ENCODE measurements at regions not wholly inside any gene's neighbourhood (a gene's known extent, or its start where the extent isn't known, plus 50 kb on each side); places are given as distances from the start of the nearest gene placed in this dataset.

DNA sequence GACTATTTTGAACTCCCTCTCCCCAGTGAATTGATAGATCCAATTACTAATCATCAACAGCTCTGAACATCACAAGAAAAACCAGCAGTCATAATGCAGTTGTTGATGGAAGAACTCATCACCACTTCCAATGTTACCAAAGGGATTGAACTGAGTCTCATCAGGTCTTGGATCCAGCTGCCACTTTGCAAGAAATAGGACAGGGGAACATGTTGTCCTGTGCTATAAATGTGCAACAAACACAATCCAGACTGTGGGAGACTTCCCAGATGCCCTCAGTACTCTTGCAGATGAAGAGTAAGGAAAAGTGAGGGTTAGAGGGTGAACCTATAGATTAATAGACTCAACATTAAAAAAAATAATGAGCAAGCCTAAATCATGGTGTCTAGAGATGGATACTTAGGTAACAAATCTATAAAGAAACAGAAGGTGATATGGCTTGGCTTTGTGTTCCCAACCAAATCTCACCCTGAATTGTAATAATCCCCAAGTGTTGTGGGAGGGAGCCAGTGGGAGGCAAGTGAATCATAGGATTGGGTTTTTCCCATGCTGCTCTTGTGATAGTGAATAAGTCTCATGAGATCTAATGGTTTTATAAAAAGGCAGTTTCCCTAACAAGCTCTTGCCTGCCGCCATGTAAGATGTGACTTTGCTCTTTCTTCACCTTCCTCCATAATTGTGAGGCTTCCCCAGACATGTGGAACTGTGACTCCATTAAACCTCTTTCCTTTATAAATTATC lies 63.4 kb upstream of the PAPPA start:
- TF ChIP-seq, protein P1, sequence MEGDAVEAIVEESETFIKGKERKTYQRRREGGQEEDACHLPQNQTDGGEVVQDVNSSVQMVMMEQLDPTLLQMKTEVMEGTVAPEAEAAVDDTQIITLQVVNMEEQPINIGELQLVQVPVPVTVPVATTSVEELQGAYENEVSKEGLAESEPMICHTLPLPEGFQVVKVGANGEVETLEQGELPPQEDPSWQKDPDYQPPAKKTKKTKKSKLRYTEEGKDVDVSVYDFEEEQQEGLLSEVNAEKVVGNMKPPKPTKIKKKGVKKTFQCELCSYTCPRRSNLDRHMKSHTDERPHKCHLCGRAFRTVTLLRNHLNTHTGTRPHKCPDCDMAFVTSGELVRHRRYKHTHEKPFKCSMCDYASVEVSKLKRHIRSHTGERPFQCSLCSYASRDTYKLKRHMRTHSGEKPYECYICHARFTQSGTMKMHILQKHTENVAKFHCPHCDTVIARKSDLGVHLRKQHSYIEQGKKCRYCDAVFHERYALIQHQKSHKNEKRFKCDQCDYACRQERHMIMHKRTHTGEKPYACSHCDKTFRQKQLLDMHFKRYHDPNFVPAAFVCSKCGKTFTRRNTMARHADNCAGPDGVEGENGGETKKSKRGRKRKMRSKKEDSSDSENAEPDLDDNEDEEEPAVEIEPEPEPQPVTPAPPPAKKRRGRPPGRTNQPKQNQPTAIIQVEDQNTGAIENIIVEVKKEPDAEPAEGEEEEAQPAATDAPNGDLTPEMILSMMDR (IDR thresholded peaks at IDR 0.05) = no peak
- no peak for TF ChIP-seq POLR2A (IDR thresholded peaks at IDR 0.05)
- no peak for TF ChIP-seq EP300 (IDR thresholded peaks at IDR 0.05)
- TF ChIP-seq POLR2AphosphoS5 (IDR thresholded peaks at IDR 0.05) = no peak
